ENCODE measurements at regions not wholly inside any gene's neighbourhood (a gene's known extent, or its start where the extent isn't known, plus 50 kb on each side); places are given as distances from the start of the nearest gene placed in this dataset.

DNA sequence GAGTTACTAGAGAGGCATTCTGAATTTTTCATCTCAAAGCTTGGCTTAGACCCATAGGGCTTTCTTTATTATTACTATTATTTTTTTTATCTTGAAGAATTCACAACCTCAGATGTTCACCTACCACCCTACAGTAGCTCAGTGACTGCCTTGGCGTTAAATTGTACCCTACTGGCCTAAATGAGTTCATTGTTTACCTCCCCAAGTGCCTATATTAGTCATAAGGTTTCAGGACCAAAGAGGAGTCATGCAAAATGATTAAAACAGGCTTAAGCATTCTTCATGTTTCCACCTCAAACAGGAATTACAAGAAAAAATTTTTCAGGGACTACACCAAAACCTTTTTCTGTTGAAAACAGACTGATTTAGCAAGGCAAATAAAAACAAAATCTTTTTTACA lies 751.5 kb downstream of the SQOR start (continued):
- TF ChIP-seq, protein P1, sequence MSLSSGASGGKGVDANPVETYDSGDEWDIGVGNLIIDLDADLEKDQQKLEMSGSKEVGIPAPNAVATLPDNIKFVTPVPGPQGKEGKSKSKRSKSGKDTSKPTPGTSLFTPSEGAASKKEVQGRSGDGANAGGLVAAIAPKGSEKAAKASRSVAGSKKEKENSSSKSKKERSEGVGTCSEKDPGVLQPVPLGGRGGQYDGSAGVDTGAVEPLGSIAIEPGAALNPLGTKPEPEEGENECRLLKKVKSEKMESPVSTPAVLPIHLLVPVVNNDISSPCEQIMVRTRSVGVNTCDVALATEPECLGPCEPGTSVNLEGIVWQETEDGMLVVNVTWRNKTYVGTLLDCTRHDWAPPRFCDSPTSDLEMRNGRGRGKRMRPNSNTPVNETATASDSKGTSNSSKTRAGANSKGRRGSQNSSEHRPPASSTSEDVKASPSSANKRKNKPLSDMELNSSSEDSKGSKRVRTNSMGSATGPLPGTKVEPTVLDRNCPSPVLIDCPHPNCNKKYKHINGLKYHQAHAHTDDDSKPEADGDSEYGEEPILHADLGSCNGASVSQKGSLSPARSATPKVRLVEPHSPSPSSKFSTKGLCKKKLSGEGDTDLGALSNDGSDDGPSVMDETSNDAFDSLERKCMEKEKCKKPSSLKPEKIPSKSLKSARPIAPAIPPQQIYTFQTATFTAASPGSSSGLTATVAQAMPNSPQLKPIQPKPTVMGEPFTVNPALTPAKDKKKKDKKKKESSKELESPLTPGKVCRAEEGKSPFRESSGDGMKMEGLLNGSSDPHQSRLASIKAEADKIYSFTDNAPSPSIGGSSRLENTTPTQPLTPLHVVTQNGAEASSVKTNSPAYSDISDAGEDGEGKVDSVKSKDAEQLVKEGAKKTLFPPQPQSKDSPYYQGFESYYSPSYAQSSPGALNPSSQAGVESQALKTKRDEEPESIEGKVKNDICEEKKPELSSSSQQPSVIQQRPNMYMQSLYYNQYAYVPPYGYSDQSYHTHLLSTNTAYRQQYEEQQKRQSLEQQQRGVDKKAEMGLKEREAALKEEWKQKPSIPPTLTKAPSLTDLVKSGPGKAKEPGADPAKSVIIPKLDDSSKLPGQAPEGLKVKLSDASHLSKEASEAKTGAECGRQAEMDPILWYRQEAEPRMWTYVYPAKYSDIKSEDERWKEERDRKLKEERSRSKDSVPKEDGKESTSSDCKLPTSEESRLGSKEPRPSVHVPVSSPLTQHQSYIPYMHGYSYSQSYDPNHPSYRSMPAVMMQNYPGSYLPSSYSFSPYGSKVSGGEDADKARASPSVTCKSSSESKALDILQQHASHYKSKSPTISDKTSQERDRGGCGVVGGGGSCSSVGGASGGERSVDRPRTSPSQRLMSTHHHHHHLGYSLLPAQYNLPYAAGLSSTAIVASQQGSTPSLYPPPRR (CRISPR knock-in tag; IDR thresholded peaks at IDR 0.05; ENCODE audit: borderline replicate concordance), result no peak
- no peak for TF ChIP-seq ZBTB8A (CRISPR knock-in tag; IDR thresholded peaks at IDR 0.05; ENCODE audit: borderline replicate concordance, low read depth)
- TF ChIP-seq ZNF557 (CRISPR knock-in tag; IDR thresholded peaks at IDR 0.05), result no peak

DNA sequence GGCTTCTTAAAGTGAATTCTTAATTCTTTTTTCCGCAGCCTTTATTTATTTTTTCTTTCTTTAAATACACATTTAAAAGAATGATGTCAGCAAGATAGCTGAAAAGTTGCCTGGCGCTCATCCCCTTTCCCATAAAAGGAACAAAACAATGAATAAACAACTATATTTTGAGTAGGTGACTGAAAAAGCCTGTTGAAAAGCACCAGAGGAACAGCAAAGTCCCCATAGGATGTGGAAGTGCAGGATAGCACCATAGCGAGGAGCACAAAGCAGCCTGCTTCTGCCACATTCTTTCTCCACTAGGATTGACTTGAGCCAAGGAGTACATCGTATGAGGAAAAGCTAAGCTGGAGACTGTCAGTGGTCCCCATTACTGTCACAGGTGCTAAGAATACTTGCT lies 754.9 kb downstream of the SQOR start:
- DNase-seq (ENCODE audit: low spot score) (no peak), ATAC-seq (no peak), FAIRE-seq (no peak)
- intact Hi-C loops (cut with micrococcal nuclease; ENCODE audit: unreplicated experiment) (no loop called here), in situ Hi-C loops (cut with HindIII; ENCODE audit: extremely low pct_ligation_motif_present, low pct_unique_long_range_greater_than_20kb) (no loop called here)
- no TSS peak for BruUV-seq (replicated peaks)
- Histone ChIP-seq H3K79me2 (ENCODE audit: insufficient read depth, low read length) (no peaks in the 10 kb centered on the region), H3K9ac (ENCODE audit: insufficient read depth, low read depth, low read length) (no peak overlapping the region), H4K20me1 (ENCODE audit: insufficient read depth, low read length) (no peaks in the 10 kb centered on the region), H3K4me3 (replicated peaks in 1 of 3; ENCODE audit: insufficient read depth in 1 of 3, low read depth in 2 of 3, low read length in 3 of 3) (no peak overlapping the region), H3K27ac (ENCODE audit: extremely low read length, insufficient read depth, low read length) (no peak overlapping the region), H3K36me3 (replicated peaks in 1 of 2; ENCODE audit: control insufficient read depth in 1 of 2, insufficient read depth in 2 of 2, low read length in 2 of 2) (no peaks in the 10 kb centered on the region), H3K27me3 (ENCODE audit: control insufficient read depth in 1 of 2, insufficient read depth in 2 of 2, low read length in 2 of 2) (no peaks in the 10 kb centered on the region), H3K4me2 (ENCODE audit: low read depth, low read length) (no peak overlapping the region), H3K9me3 (ENCODE audit: low read length) (peaks cover 67% of the 10 kb centered on the region), H2AFZ (ENCODE audit: low read length) (no peak overlapping the region), H3K4me1 (ENCODE audit: insufficient read depth, low read length) (no peaks in the 10 kb centered on the region)
- 25% methylated on average over 4 of the region's 4 CpGs for WGBS (ENCODE audit: low lambda C conversion rate)
- ChIA-PET CTCF (ENCODE audit: low intra/inter-chr PET ratio, low total read pairs) (no interaction called here), POLR2A (no interaction called here)
- TF ChIP-seq ZNF501 (CRISPR knock-in tag; IDR thresholded peaks at IDR 0.05) (no peak), SMAD3 (CRISPR knock-in tag; IDR thresholded peaks at IDR 0.05) (no peak), RNF2 (conservative IDR thresholded peaks at IDR 0.05; ENCODE audit: low read depth) (no peak), ZNF670 (CRISPR knock-in tag; IDR thresholded peaks at IDR 0.05; ENCODE audit: borderline replicate concordance) (no peak), STAG1 (CRISPR knock-in tag; IDR thresholded peaks at IDR 0.05) (no peak), MXI1 (IDR thresholded peaks at IDR 0.05; ENCODE audit: borderline replicate concordance, low read depth, low read length) (no peak), RFX3 (CRISPR knock-in tag; IDR thresholded peaks at IDR 0.05) (no peak), ATF1 (CRISPR knock-in tag; IDR thresholded peaks at IDR 0.05) (no peak), ZNF160 (CRISPR knock-in tag; IDR thresholded peaks at IDR 0.05) (no peak), RBM39 (IDR thresholded peaks at IDR 0.05; ENCODE audit: low read depth, low read length, poor library complexity, severe bottlenecking) (no peak), ZBTB8A (CRISPR knock-in tag; IDR thresholded peaks at IDR 0.05; ENCODE audit: borderline replicate concordance, low read depth) (no peak), ISX (CRISPR knock-in tag; conservative IDR thresholded peaks at IDR 0.05) (no peak), NR2F6 (IDR thresholded peaks at IDR 0.05) (no peak), NR2F6 (CRISPR knock-in tag; IDR thresholded peaks at IDR 0.05) (no peak), ZNF891 (CRISPR knock-in tag; IDR thresholded peaks at IDR 0.05) (no peak)
- TF ChIP-seq, protein P2, sequence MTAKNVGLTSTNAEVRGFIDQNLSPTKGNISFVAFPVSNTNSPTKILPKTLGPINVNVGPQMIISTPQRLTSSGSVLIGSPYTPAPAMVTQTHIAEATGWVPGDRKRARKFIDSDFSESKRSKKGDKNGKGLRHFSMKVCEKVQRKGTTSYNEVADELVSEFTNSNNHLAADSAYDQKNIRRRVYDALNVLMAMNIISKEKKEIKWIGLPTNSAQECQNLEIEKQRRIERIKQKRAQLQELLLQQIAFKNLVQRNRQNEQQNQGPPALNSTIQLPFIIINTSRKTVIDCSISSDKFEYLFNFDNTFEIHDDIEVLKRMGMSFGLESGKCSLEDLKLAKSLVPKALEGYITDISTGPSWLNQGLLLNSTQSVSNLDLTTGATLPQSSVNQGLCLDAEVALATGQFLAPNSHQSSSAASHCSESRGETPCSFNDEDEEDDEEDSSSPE (CRISPR knock-in tag; IDR thresholded peaks at IDR 0.05), result no peak
- TF ChIP-seq, protein P3, sequence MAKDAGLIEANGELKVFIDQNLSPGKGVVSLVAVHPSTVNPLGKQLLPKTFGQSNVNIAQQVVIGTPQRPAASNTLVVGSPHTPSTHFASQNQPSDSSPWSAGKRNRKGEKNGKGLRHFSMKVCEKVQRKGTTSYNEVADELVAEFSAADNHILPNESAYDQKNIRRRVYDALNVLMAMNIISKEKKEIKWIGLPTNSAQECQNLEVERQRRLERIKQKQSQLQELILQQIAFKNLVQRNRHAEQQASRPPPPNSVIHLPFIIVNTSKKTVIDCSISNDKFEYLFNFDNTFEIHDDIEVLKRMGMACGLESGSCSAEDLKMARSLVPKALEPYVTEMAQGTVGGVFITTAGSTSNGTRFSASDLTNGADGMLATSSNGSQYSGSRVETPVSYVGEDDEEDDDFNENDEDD (CRISPR knock-in tag; IDR thresholded peaks at IDR 0.05; ENCODE audit: borderline replicate concordance), result no peak
